DND-41 (cell line): ENCODE measurements at regions not wholly inside any gene's neighbourhood (a gene's known extent, or its start where the extent isn't known, plus 50 kb on each side); places are given as distances from the start of the nearest gene placed in this dataset.

Experiments used
- CTCF ChIP-seq: IDR thresholded peaks from 2 replicates; pipeline ENCODE4 v1.5.1; 2012; ENCODE audit warnings: borderline replicate concordance, low read length, moderate library complexity, mild to moderate bottlenecking; ENCODE audit not compliant: poor library complexity, severe bottlenecking; ENCODE audit errors: extremely low read depth
- EZH2 ChIP-seq: IDR thresholded peaks from 3 replicates; pipeline ENCODE4 v1.6.1; 2012; ENCODE audit warnings: borderline replicate concordance, low read depth, mild to moderate bottlenecking, moderate library complexity, low read length, inconsistent platforms; ENCODE audit not compliant: severe bottlenecking

- TF ChIP-seq CTCF: no peak
- TF ChIP-seq EZH2: no peak
Observed at GRCh38 chr4:82215039-82215438, 158.8 kb downstream of the HNRNPD start.
